GM12878 (cell line): ENCODE measurements at regions not wholly inside any gene's neighbourhood (a gene's known extent, or its start where the extent isn't known, plus 50 kb on each side); places are given as distances from the start of the nearest gene placed in this dataset.

Experiments
- ATAC-seq: fragments of 200-7000 bp; cut with Tn5 transposase; 3 replicates; pipeline ENCODE4 v1.9.1; 2020; ENCODE audit warnings: mild to moderate bottlenecking, moderate library complexity
- BruUV-seq: library from RNA; stranded (reverse); fragments of 400-500 nt; replicated peaks from 2 replicates; lab custom pipeline; 2021; lab: Mats Ljungman, UMichigan
- CTCF ChIA-PET: fragments of 300-600 bp; sonication (Branson Sonifier 250); formaldehyde crosslinking; extraction: SDS; loops from one replicate; lab custom pipeline; 2021; ENCODE audit warnings: inconsistent platforms; lab: Yijun Ruan, JAX
- POLR2A ChIA-PET: fragments of 350-600 bp; formaldehyde crosslinking; extraction: SDS; loops from one replicate; lab custom pipeline; 2021; ENCODE audit warnings: inconsistent platforms; lab: Charles Lee
- RAD21 ChIA-PET: fragments of 300-600 bp; sonication (Branson Sonifier 250); formaldehyde crosslinking; loops from one replicate; lab custom pipeline; 2023; ENCODE audit warnings: antibody characterized with exemption; ENCODE audit not compliant: unreplicated experiment; lab: Charles Lee
- SMC1A ChIA-PET: fragments of 300-600 bp; sonication (Branson Sonifier 250); formaldehyde crosslinking; loops from one replicate; lab custom pipeline; 2023; ENCODE audit not compliant: unreplicated experiment, uncharacterized antibody; lab: Charles Lee
- DNase-seq: peaks from one replicate; pipeline ENCODE4 v3.0.0-alpha.2; 2011; ENCODE audit warnings: low read depth, low spot score
- FAIRE-seq: peaks from 3 replicates; lab custom pipeline; 2011; peaks lifted over from hg19 to GRCh38; lab: Jason Lieb, UNC
- H2AFZ ChIP-seq: 2 replicates; pipeline ENCODE4 v1.6.0; 2011; ENCODE audit warnings: low read depth, low read length, control low read depth; ENCODE audit not compliant: control insufficient read depth
- H3K27ac ChIP-seq: 2 replicates; pipeline ENCODE4 v1.5.1; 2011; ENCODE audit warnings: control low read depth; ENCODE audit not compliant: control insufficient read depth, insufficient read depth
- H3K27me3 ChIP-seq, 2 experiments: replicated peaks in 1 of 2; 2 replicates each; pipeline versions ENCODE4 v1.6.0 to v1.6.1; 2011; ENCODE audit warnings: low read length in 1 of 2; ENCODE audit not compliant: control insufficient read depth in 2 of 2, insufficient read depth in 2 of 2
- H3K36me3 ChIP-seq, 2 experiments: 2 replicates each; pipeline ENCODE4 v1.5.1; 2011; ENCODE audit warnings: low read length in 1 of 2; ENCODE audit not compliant: control insufficient read depth in 2 of 2, insufficient read depth in 2 of 2
- H3K4me1 ChIP-seq: 2 replicates; pipeline ENCODE4 v1.6.1; 2011; ENCODE audit warnings: mild to moderate bottlenecking, low read length, moderate library complexity, mixed read lengths; ENCODE audit not compliant: control insufficient read depth, insufficient read depth
- H3K4me2 ChIP-seq: 2 replicates; pipeline ENCODE4 v1.6.0; 2011; ENCODE audit warnings: control low read depth; ENCODE audit not compliant: control insufficient read depth, insufficient read depth
- H3K4me3 ChIP-seq: fragments of 200-600 bp; sonication (generic); 2 replicates; pipeline ENCODE4 v1.5.1; 2016
- H3K79me2 ChIP-seq: 2 replicates; pipeline ENCODE4 v1.6.0; 2011; ENCODE audit warnings: low read length; ENCODE audit not compliant: control insufficient read depth, insufficient read depth
- H3K9ac ChIP-seq: 2 replicates; pipeline ENCODE4 v1.8.0; 2011; ENCODE audit warnings: low read length, control low read depth, mixed read lengths; ENCODE audit not compliant: control insufficient read depth, insufficient read depth
- H3K9me3 ChIP-seq: replicated peaks from 3 replicates; pipeline ENCODE4 v1.5.1; 2011; ENCODE audit warnings: mild to moderate bottlenecking, low read length; ENCODE audit not compliant: control insufficient read depth, insufficient read depth
- H4K20me1 ChIP-seq: 2 replicates; pipeline ENCODE4 v1.6.0; 2011; ENCODE audit not compliant: control insufficient read depth, insufficient read depth
- ATF7 ChIP-seq: fragments of 450-650 bp; IDR thresholded peaks from 2 replicates; pipeline ENCODE4 v1.6.1; 2016; ENCODE audit warnings: low read depth, mild to moderate bottlenecking
- BRCA1 ChIP-seq: IDR thresholded peaks from 2 replicates; pipeline ENCODE4 v1.6.1; 2011; ENCODE audit warnings: low read depth, low read length, improper control_type of control experiment
- CBX5 ChIP-seq: sonication (generic); IDR thresholded peaks from 2 replicates; pipeline ENCODE4 v1.6.1; 2016; ENCODE audit warnings: low read depth, moderate library complexity, mild to moderate bottlenecking, inconsistent platforms
- CHD1 ChIP-seq: IDR thresholded peaks from 2 replicates; pipeline ENCODE4 v1.6.1; 2012; ENCODE audit warnings: low read depth, low read length, improper control_type of control experiment
- CREB1 ChIP-seq: IDR thresholded peaks from 2 replicates; pipeline ENCODE4 v1.6.1; 2012; ENCODE audit warnings: low read depth, mild to moderate bottlenecking, inconsistent platforms
- FOS ChIP-seq: IDR thresholded peaks from 3 replicates; pipeline ENCODE4 v1.6.1; 2011; ENCODE audit warnings: borderline replicate concordance; ENCODE audit not compliant: insufficient read length; ENCODE audit errors: extremely low read depth
- MYC ChIP-seq: IDR thresholded peaks from 2 replicates; pipeline ENCODE4 v1.6.1; 2011; ENCODE audit warnings: mild to moderate bottlenecking, low read length, moderate library complexity, inconsistent platforms; ENCODE audit not compliant: insufficient read depth, insufficient replicate concordance, insufficient read length, severe bottlenecking
- NFIC ChIP-seq: IDR thresholded peaks from 2 replicates; pipeline ENCODE4 v1.6.1; 2012; ENCODE audit warnings: low read depth, mild to moderate bottlenecking, inconsistent platforms, low read length, moderate library complexity
- SREBF2 ChIP-seq: IDR thresholded peaks from 2 replicates; pipeline ENCODE4 v1.6.1; 2012; ENCODE audit warnings: mild to moderate bottlenecking, low read length
- WGBS: methylation state at CpG from one replicate; pipeline ENCODE4 v1.1.6; 2016; ENCODE audit warnings: low lambda C conversion rate; ENCODE audit not compliant: insufficient replicate concordance, insufficient coverage; ENCODE audit errors: missing lambda C conversion rate; 5-methylcytosine and 5-hydroxymethylcytosine counted together
- in situ Hi-C: fragments of 300-500 bp; cut with MboI; formaldehyde crosslinking; loops from 9 replicates; pipeline ENCODE4 v1.14.3; 2018; ENCODE audit warnings: mixed read lengths
- intact Hi-C: fragments of 100-400 bp; cut with micrococcal nuclease; formaldehyde crosslinking; loops from one replicate; pipeline ENCODE4 v1.14.2; 2022; ENCODE audit not compliant: unreplicated experiment
- TF ChIP-seq, protein P1 (sequence below): fragments of 450-650 bp; IDR thresholded peaks from 2 replicates; pipeline ENCODE4 v1.6.1; 2017; ENCODE audit warnings: mild to moderate bottlenecking
- TF ChIP-seq, protein P2 (sequence below): fragments of 150-350 bp; IDR thresholded peaks from 2 replicates; pipeline ENCODE4 v1.6.1; 2014; ENCODE audit warnings: mild to moderate bottlenecking, low read depth, low read length
- TF ChIP-seq, protein P3 (sequence below): fragments of 450-650 bp; IDR thresholded peaks from 2 replicates; pipeline ENCODE4 v1.6.1; 2014; ENCODE audit warnings: mild to moderate bottlenecking
- TF ChIP-seq, protein P4 (sequence below): fragments of 450-650 bp; IDR thresholded peaks from 2 replicates; pipeline ENCODE4 v1.6.1; 2016; ENCODE audit warnings: mild to moderate bottlenecking, moderate library complexity, borderline replicate concordance

DNA sequence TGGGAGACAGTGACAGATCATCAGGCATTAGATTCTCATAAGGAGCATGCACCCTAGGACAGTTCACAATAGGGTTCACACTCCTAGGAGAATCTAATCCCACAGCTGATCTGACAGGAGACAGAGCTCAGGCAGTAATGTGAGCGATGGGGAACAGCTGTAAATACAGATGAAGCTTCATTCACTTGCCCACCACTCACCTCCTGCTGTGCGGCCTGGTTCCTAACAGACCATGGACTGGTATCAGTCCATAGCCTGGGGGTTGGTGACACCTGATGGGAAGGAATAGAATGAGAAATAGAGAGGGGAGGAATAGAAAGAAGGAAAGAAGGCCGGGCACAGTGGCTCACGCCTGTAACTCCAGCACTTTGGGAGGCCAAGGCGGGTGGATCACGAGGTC is 336.8 kb upstream of the SASH1 start:
- DNase-seq = no peak
- TF ChIP-seq CHD1 (no peak), BRCA1 (no peak), CBX5 (no peak), MYC (no peak), NFIC (no peak), CREB1 (no peak), SREBF2 (no peak), ATF7 (no peak), FOS (no peak)
- TF ChIP-seq, protein P1, sequence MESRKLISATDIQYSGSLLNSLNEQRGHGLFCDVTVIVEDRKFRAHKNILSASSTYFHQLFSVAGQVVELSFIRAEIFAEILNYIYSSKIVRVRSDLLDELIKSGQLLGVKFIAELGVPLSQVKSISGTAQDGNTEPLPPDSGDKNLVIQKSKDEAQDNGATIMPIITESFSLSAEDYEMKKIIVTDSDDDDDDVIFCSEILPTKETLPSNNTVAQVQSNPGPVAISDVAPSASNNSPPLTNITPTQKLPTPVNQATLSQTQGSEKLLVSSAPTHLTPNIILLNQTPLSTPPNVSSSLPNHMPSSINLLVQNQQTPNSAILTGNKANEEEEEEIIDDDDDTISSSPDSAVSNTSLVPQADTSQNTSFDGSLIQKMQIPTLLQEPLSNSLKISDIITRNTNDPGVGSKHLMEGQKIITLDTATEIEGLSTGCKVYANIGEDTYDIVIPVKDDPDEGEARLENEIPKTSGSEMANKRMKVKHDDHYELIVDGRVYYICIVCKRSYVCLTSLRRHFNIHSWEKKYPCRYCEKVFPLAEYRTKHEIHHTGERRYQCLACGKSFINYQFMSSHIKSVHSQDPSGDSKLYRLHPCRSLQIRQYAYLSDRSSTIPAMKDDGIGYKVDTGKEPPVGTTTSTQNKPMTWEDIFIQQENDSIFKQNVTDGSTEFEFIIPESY = no peak
- TF ChIP-seq, protein P2, sequence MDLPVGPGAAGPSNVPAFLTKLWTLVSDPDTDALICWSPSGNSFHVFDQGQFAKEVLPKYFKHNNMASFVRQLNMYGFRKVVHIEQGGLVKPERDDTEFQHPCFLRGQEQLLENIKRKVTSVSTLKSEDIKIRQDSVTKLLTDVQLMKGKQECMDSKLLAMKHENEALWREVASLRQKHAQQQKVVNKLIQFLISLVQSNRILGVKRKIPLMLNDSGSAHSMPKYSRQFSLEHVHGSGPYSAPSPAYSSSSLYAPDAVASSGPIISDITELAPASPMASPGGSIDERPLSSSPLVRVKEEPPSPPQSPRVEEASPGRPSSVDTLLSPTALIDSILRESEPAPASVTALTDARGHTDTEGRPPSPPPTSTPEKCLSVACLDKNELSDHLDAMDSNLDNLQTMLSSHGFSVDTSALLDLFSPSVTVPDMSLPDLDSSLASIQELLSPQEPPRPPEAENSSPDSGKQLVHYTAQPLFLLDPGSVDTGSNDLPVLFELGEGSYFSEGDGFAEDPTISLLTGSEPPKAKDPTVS = no peak
- TF ChIP-seq, protein P3, sequence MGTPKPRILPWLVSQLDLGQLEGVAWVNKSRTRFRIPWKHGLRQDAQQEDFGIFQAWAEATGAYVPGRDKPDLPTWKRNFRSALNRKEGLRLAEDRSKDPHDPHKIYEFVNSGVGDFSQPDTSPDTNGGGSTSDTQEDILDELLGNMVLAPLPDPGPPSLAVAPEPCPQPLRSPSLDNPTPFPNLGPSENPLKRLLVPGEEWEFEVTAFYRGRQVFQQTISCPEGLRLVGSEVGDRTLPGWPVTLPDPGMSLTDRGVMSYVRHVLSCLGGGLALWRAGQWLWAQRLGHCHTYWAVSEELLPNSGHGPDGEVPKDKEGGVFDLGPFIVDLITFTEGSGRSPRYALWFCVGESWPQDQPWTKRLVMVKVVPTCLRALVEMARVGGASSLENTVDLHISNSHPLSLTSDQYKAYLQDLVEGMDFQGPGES = no peak
- TF ChIP-seq, protein P4, sequence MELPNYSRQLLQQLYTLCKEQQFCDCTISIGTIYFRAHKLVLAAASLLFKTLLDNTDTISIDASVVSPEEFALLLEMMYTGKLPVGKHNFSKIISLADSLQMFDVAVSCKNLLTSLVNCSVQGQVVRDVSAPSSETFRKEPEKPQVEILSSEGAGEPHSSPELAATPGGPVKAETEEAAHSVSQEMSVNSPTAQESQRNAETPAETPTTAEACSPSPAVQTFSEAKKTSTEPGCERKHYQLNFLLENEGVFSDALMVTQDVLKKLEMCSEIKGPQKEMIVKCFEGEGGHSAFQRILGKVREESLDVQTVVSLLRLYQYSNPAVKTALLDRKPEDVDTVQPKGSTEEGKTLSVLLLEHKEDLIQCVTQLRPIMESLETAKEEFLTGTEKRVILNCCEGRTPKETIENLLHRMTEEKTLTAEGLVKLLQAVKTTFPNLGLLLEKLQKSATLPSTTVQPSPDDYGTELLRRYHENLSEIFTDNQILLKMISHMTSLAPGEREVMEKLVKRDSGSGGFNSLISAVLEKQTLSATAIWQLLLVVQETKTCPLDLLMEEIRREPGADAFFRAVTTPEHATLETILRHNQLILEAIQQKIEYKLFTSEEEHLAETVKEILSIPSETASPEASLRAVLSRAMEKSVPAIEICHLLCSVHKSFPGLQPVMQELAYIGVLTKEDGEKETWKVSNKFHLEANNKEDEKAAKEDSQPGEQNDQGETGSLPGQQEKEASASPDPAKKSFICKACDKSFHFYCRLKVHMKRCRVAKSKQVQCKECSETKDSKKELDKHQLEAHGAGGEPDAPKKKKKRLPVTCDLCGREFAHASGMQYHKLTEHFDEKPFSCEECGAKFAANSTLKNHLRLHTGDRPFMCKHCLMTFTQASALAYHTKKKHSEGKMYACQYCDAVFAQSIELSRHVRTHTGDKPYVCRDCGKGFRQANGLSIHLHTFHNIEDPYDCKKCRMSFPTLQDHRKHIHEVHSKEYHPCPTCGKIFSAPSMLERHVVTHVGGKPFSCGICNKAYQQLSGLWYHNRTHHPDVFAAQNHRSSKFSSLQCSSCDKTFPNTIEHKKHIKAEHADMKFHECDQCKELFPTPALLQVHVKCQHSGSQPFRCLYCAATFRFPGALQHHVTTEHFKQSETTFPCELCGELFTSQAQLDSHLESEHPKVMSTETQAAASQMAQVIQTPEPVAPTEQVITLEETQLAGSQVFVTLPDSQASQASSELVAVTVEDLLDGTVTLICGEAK = no peak
- POLR2A ChIA-PET = no interaction called here
- H3K9me3 ChIP-seq = no peaks in the 10 kb centered on the region; the same call in 2 of the 3 replicates
- H3K79me2 ChIP-seq = no peaks in the 10 kb centered on the region
- WGBS = 11% methylated on average over 6 of the region's 6 CpGs
- no peak for FAIRE-seq
- SMC1A ChIA-PET = no interaction called here
- H3K4me3 ChIP-seq = no peak overlapping the region
- H3K36me3 ChIP-seq = no peaks in the 10 kb centered on the region
- in situ Hi-C loops (no loop called here), intact Hi-C loops (no loop called here)
- H4K20me1 ChIP-seq = no peaks in the 10 kb centered on the region
- H3K4me2 ChIP-seq = no peak overlapping the region
- CTCF ChIA-PET = no interaction called here
- no peak overlapping the region for H2AFZ ChIP-seq
- no TSS peak for BruUV-seq
- RAD21 ChIA-PET = no interaction called here
- no peak for ATAC-seq
- no peaks in the 10 kb centered on the region for H3K27me3 ChIP-seq
- H3K4me1 ChIP-seq = no peaks in the 10 kb centered on the region
- no peak overlapping the region for H3K27ac ChIP-seq
- H3K9ac ChIP-seq = no peak overlapping the region
